Spleen (tissue), 7 donors: ENCODE measurements at regions not wholly inside any gene's neighbourhood (a gene's known extent, or its start where the extent isn't known, plus 50 kb on each side); places are given as distances from the start of the nearest gene placed in this dataset.

Source experiments
- POLR2A ChIP-seq, 3 donors: fragments of 450-650 bp; IDR thresholded peaks; one replicate each; pipeline ENCODE4 v1.5.1; 2017; ENCODE audit warnings: antibody characterized with exemption in 3 of 3, mild to moderate bottlenecking in 1 of 3
- POLR2AphosphoS5 ChIP-seq, 3 donors: sonication (generic); formaldehyde crosslinking; IDR thresholded peaks; one replicate each; pipeline ENCODE4 v1.5.1; 2017; ENCODE audit warnings: antibody characterized with exemption in 3 of 3
- TF ChIP-seq, protein P1 (sequence below), 11 experiments: fragments of 200-600 bp in 7 of 11; fragments of 450-650 bp in 4 of 11; sonication (generic) in 4 of 11; IDR thresholded peaks in 8 of 11; conservative IDR thresholded peaks in 3 of 11; 1 replicate in 7 of 11; 2 replicates in 4 of 11; pipeline versions ENCODE4 v1.4.0 to v1.8.0; 2016 to 2021; ENCODE audit warnings: antibody characterized with exemption in 11 of 11, inconsistent platforms in 4 of 11, mild to moderate bottlenecking in 1 of 11
- donor health status: DM: no; HTN: no; CAD: no; lungs with moderate emphysema.
- donor health status: DM: no; HTN: no; CAD: no.
- donor health status: DM: no; HTN: no; CAD: no.

DNA sequence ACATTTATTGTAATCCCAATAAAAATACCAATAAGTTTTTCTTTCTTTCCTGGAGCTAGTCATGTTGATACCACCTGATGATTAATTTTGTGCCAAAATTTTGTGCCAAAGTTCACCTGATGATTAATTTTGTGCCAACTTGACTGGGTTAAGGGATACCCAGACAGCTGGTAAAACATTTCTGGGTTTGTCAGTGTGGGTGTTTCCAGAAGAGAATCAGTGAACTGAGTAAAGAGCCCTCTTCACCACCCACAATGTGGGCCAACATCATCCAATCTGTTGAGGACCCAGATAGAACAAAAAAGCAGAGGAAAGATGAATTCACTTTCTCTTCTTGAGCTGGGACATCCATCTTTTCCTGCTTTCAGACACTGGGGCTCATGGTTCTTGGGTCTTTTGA is 292.9 kb downstream of the LMO7 start:
- TF ChIP-seq, protein P1, sequence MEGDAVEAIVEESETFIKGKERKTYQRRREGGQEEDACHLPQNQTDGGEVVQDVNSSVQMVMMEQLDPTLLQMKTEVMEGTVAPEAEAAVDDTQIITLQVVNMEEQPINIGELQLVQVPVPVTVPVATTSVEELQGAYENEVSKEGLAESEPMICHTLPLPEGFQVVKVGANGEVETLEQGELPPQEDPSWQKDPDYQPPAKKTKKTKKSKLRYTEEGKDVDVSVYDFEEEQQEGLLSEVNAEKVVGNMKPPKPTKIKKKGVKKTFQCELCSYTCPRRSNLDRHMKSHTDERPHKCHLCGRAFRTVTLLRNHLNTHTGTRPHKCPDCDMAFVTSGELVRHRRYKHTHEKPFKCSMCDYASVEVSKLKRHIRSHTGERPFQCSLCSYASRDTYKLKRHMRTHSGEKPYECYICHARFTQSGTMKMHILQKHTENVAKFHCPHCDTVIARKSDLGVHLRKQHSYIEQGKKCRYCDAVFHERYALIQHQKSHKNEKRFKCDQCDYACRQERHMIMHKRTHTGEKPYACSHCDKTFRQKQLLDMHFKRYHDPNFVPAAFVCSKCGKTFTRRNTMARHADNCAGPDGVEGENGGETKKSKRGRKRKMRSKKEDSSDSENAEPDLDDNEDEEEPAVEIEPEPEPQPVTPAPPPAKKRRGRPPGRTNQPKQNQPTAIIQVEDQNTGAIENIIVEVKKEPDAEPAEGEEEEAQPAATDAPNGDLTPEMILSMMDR (IDR thresholded peaks at IDR 0.05 in 8 of 11, conservative IDR thresholded peaks at IDR 0.05 in 3 of 11): no peak
- TF ChIP-seq POLR2AphosphoS5 (IDR thresholded peaks at IDR 0.05): no peak
- no peak for TF ChIP-seq POLR2A (IDR thresholded peaks at IDR 0.05)
